ENCODE measurements at regions not wholly inside any gene's neighbourhood (a gene's known extent, or its start where the extent isn't known, plus 50 kb on each side); places are given as distances from the start of the nearest gene placed in this dataset.

GRCh38 chr11:104658177-104658576 lies 240.1 kb downstream of the CASP12 start:
- H3K4me2 ChIP-seq (ENCODE audit: control insufficient read depth, extremely low read depth, insufficient read depth, low read depth, low read length) = no peak overlapping the region
- H3K79me2 ChIP-seq (ENCODE audit: control insufficient read depth, insufficient read depth, low read length) = no peaks in the 10 kb centered on the region
- TF ChIP-seq CTCF (optimal IDR thresholded peaks at IDR 0.05 in 1 of 3, IDR thresholded peaks at IDR 0.05 in 1 of 3, conservative IDR thresholded peaks at IDR 0.05 in 1 of 3; ENCODE audit: extremely low read depth in 1 of 3, insufficient read depth in 2 of 3, low read length in 3 of 3) = no peak
- TF ChIP-seq EZH2 (IDR thresholded peaks at IDR 0.05; ENCODE audit: low read length) = no peak
- H3K9me3 ChIP-seq (ENCODE audit: control insufficient read depth, low read depth, low read length) = no peaks in the 10 kb centered on the region
- H4K20me1 ChIP-seq (ENCODE audit: control insufficient read depth, extremely low read depth, insufficient read depth, low read length) = no peaks in the 10 kb centered on the region
- H3K27ac ChIP-seq (ENCODE audit: control insufficient read depth, insufficient read depth, low read length) = no peak overlapping the region
- no peaks in the 10 kb centered on the region for H3K9me1 ChIP-seq (ENCODE audit: control insufficient read depth, extremely low read depth, insufficient read depth, low read length)
- no peak overlapping the region for H3K4me3 ChIP-seq (ENCODE audit: control insufficient read depth in 2 of 3, extremely low read depth in 1 of 3, insufficient read depth in 2 of 3, low read depth in 1 of 3, low read length in 3 of 3)
- H3K27me3 ChIP-seq (ENCODE audit: control insufficient read depth, extremely low read depth, insufficient read depth, low read length) = no peaks in the 10 kb centered on the region
- no peak overlapping the region for H2AFZ ChIP-seq (ENCODE audit: control insufficient read depth, low read length)
- no peaks in the 10 kb centered on the region for H3K4me1 ChIP-seq (ENCODE audit: control insufficient read depth, extremely low read depth, insufficient read depth, low read length)
- no peak overlapping the region for H3K9ac ChIP-seq (ENCODE audit: control insufficient read depth, extremely low read depth, insufficient read depth, low read length)
- H3K36me3 ChIP-seq (ENCODE audit: control insufficient read depth in 2 of 2, extremely low read depth in 1 of 2, insufficient read depth in 2 of 2, low read length in 2 of 2) = no peaks in the 10 kb centered on the region
- dilution Hi-C loops (cut with MboI; ENCODE audit: extremely low pct_ligation_motif_present, low sequenced_read_pairs) = no loop called here
- no peak for DNase-seq (ENCODE audit: low read depth, low spot score)
- FAIRE-seq = no peak

GRCh38 chr11:104657083-104657482 lies 241.2 kb downstream of the CASP12 start:
- Histone ChIP-seq H3K4me2 (ENCODE audit: control insufficient read depth, extremely low read depth, insufficient read depth, low read depth, low read length) (no peak overlapping the region), H3K27ac (ENCODE audit: control insufficient read depth, insufficient read depth, low read length) (no peak overlapping the region), H3K27me3 (ENCODE audit: control insufficient read depth, extremely low read depth, insufficient read depth, low read length) (no peaks in the 10 kb centered on the region), H3K36me3 (ENCODE audit: control insufficient read depth in 2 of 2, extremely low read depth in 1 of 2, insufficient read depth in 2 of 2, low read length in 2 of 2) (no peaks in the 10 kb centered on the region), H4K20me1 (ENCODE audit: control insufficient read depth, extremely low read depth, insufficient read depth, low read length) (no peaks in the 10 kb centered on the region), H3K79me2 (ENCODE audit: control insufficient read depth, insufficient read depth, low read length) (no peaks in the 10 kb centered on the region), H3K4me1 (ENCODE audit: control insufficient read depth, extremely low read depth, insufficient read depth, low read length) (no peaks in the 10 kb centered on the region), H3K4me3 (ENCODE audit: control insufficient read depth in 2 of 3, extremely low read depth in 1 of 3, insufficient read depth in 2 of 3, low read depth in 1 of 3, low read length in 3 of 3) (no peak overlapping the region), H3K9me1 (ENCODE audit: control insufficient read depth, extremely low read depth, insufficient read depth, low read length) (no peaks in the 10 kb centered on the region), H2AFZ (ENCODE audit: control insufficient read depth, low read length) (no peak overlapping the region), H3K9ac (ENCODE audit: control insufficient read depth, extremely low read depth, insufficient read depth, low read length) (no peak overlapping the region), H3K9me3 (ENCODE audit: control insufficient read depth, low read depth, low read length) (no peaks in the 10 kb centered on the region)
- FAIRE-seq (no peak), DNase-seq (ENCODE audit: low read depth, low spot score) (no peak)
- no peak for TF ChIP-seq EZH2 (IDR thresholded peaks at IDR 0.05; ENCODE audit: low read length)
- no peak for TF ChIP-seq CTCF (optimal IDR thresholded peaks at IDR 0.05 in 1 of 3, IDR thresholded peaks at IDR 0.05 in 1 of 3, conservative IDR thresholded peaks at IDR 0.05 in 1 of 3; ENCODE audit: extremely low read depth in 1 of 3, insufficient read depth in 2 of 3, low read length in 3 of 3)
- dilution Hi-C loops (cut with MboI; ENCODE audit: extremely low pct_ligation_motif_present, low sequenced_read_pairs) = no loop called here
